HepG2 (cell line): ENCODE measurements at regions not wholly inside any gene's neighbourhood (a gene's known extent, or its start where the extent isn't known, plus 50 kb on each side); places are given as distances from the start of the nearest gene placed in this dataset.

Experiments used
- BHLHE40 ChIP-seq: IDR thresholded peaks from 2 replicates; pipeline ENCODE4 v1.6.1; 2011; ENCODE audit warnings: low read length, improper control_type of control experiment
- HNRNPLL ChIP-seq: fragments of 200-400 bp; formaldehyde crosslinking; IDR thresholded peaks from 2 replicates; pipeline ENCODE4 v1.6.1; 2017; ENCODE audit warnings: mild to moderate bottlenecking, low read depth, low read length; ENCODE audit not compliant: poor library complexity, severe bottlenecking
- PITX1 ChIP-seq: sonication (generic); formaldehyde crosslinking; IDR thresholded peaks from 2 replicates; pipeline ENCODE4 v1.5.1; 2020; ENCODE audit warnings: mild to moderate bottlenecking, missing genetic modification reagents
- PRMT3 ChIP-seq: sonication (generic); formaldehyde crosslinking; IDR thresholded peaks from 2 replicates; pipeline ENCODE4 v1.8.1; 2022; ENCODE audit warnings: low read depth, mild to moderate bottlenecking, moderate library complexity, missing genetic modification reagents, borderline replicate concordance
- SUZ12 ChIP-seq: fragments of 150-350 bp; IDR thresholded peaks from 2 replicates; pipeline ENCODE4 v1.6.1; 2014; ENCODE audit warnings: low read depth, low read length
- ZBTB21 ChIP-seq: sonication (generic); formaldehyde crosslinking; IDR thresholded peaks from 2 replicates; pipeline ENCODE4 v1.4.0; 2020; ENCODE audit warnings: missing genetic modification reagents
- ZBTB3 ChIP-seq: sonication (generic); formaldehyde crosslinking; IDR thresholded peaks from 2 replicates; pipeline ENCODE4 v1.4.0; 2020; ENCODE audit warnings: low read depth, mild to moderate bottlenecking, moderate library complexity, missing genetic modification reagents, borderline replicate concordance
- ZNF333 ChIP-seq: sonication (generic); formaldehyde crosslinking; IDR thresholded peaks from 2 replicates; pipeline ENCODE4 v1.4.0; 2020; ENCODE audit warnings: mild to moderate bottlenecking, missing genetic modification reagents, borderline replicate concordance
- ZNF367 ChIP-seq: sonication (generic); formaldehyde crosslinking; IDR thresholded peaks from 2 replicates; pipeline ENCODE4 v1.4.0; 2020; ENCODE audit warnings: missing genetic modification reagents, borderline replicate concordance
- ZNF501 ChIP-seq: sonication (generic); formaldehyde crosslinking; IDR thresholded peaks from 2 replicates; pipeline ENCODE4 v1.5.1; 2020; ENCODE audit warnings: mild to moderate bottlenecking, moderate library complexity, missing genetic modification reagents
- ZNF530 ChIP-seq: sonication (generic); formaldehyde crosslinking; IDR thresholded peaks from 2 replicates; pipeline ENCODE4 v1.5.0; 2020; ENCODE audit warnings: low read depth, mild to moderate bottlenecking, missing genetic modification reagents
- ZNF547 ChIP-seq: sonication (generic); formaldehyde crosslinking; IDR thresholded peaks from 2 replicates; pipeline ENCODE4 v1.5.1; 2020; ENCODE audit warnings: mild to moderate bottlenecking, missing genetic modification reagents
- ZNF615 ChIP-seq: sonication (generic); formaldehyde crosslinking; IDR thresholded peaks from 2 replicates; pipeline ENCODE4 v1.5.0; 2020; ENCODE audit warnings: mild to moderate bottlenecking, missing genetic modification reagents, borderline replicate concordance
- TF ChIP-seq, protein P1 (sequence below): sonication (generic); formaldehyde crosslinking; IDR thresholded peaks from 2 replicates; pipeline ENCODE4 v1.8.0; 2022; ENCODE audit warnings: low read depth, missing genetic modification reagents
- TF ChIP-seq, protein P2 (sequence below): sonication (generic); formaldehyde crosslinking; IDR thresholded peaks from 2 replicates; pipeline ENCODE4 v1.4.0; 2020; ENCODE audit warnings: mild to moderate bottlenecking, missing genetic modification reagents

DNA sequence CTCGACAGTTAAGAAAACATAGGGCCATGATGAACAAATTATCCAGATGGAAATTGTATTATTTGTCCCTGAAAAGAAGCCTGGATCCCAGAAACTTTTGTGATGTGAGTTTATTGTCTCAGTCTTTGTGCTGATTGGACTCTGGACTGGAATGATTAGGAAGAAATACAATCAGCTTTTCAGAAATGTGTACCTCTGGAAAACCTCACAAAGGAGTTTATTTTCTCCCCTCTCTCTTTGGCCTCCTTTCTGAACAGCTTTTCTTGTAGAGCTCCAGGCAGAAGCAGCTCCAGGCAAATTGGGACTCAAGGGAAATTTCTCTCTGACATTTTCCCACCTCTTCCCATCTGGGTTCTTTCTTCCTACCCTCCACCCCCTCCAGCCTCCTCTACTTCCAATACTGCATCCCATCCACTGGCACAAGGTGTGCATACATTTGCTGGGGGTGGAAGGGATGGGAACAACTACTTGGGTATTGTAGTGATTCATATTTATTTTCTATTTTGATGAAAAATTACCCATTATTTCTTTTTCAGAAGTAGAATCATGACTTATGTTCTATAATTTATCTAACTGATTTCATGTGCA lies 119.7 kb downstream of the CD47 start (continued):
- TF ChIP-seq PRMT3 = no peak
- TF ChIP-seq ZNF615 (CRISPR knock-in tag) = no peak
- no peak for TF ChIP-seq ZNF501 (CRISPR knock-in tag)
- no peak for TF ChIP-seq SUZ12
- no peak for TF ChIP-seq ZNF530 (CRISPR knock-in tag)
- TF ChIP-seq PITX1 = no peak
- TF ChIP-seq, protein P1, sequence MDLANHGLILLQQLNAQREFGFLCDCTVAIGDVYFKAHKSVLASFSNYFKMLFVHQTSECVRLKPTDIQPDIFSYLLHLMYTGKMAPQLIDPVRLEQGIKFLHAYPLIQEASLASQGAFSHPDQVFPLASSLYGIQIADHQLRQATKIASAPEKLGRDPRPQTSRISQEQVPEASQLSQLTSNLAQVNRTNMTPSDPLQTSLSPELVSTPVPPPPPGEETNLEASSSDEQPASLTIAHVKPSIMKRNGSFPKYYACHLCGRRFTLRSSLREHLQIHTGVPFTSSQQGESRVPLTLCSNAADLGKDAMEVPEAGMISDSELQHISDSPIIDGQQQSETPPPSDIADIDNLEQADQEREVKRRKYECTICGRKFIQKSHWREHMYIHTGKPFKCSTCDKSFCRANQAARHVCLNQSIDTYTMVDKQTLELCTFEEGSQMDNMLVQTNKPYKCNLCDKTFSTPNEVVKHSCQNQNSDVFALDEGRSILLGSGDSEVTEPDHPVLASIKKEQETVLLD (CRISPR knock-in tag) = no peak
- TF ChIP-seq ZNF367 (CRISPR knock-in tag) = no peak
- TF ChIP-seq ZNF547 = no peak
- no peak for TF ChIP-seq HNRNPLL
- no peak for TF ChIP-seq BHLHE40
- TF ChIP-seq, protein P2, sequence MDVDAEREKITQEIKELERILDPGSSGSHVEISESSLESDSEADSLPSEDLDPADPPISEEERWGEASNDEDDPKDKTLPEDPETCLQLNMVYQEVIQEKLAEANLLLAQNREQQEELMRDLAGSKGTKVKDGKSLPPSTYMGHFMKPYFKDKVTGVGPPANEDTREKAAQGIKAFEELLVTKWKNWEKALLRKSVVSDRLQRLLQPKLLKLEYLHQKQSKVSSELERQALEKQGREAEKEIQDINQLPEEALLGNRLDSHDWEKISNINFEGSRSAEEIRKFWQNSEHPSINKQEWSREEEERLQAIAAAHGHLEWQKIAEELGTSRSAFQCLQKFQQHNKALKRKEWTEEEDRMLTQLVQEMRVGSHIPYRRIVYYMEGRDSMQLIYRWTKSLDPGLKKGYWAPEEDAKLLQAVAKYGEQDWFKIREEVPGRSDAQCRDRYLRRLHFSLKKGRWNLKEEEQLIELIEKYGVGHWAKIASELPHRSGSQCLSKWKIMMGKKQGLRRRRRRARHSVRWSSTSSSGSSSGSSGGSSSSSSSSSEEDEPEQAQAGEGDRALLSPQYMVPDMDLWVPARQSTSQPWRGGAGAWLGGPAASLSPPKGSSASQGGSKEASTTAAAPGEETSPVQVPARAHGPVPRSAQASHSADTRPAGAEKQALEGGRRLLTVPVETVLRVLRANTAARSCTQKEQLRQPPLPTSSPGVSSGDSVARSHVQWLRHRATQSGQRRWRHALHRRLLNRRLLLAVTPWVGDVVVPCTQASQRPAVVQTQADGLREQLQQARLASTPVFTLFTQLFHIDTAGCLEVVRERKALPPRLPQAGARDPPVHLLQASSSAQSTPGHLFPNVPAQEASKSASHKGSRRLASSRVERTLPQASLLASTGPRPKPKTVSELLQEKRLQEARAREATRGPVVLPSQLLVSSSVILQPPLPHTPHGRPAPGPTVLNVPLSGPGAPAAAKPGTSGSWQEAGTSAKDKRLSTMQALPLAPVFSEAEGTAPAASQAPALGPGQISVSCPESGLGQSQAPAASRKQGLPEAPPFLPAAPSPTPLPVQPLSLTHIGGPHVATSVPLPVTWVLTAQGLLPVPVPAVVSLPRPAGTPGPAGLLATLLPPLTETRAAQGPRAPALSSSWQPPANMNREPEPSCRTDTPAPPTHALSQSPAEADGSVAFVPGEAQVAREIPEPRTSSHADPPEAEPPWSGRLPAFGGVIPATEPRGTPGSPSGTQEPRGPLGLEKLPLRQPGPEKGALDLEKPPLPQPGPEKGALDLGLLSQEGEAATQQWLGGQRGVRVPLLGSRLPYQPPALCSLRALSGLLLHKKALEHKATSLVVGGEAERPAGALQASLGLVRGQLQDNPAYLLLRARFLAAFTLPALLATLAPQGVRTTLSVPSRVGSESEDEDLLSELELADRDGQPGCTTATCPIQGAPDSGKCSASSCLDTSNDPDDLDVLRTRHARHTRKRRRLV (CRISPR knock-in tag) = no peak
- no peak for TF ChIP-seq ZBTB21 (CRISPR knock-in tag)
- TF ChIP-seq ZBTB3 (CRISPR knock-in tag) = no peak
- no peak for TF ChIP-seq ZNF333
